HG03520 (cell line): ENCODE measurements at regions not wholly inside any gene's neighbourhood (a gene's known extent, or its start where the extent isn't known, plus 50 kb on each side); places are given as distances from the start of the nearest gene placed in this dataset.

Experiments
- ATAC-seq: cut with Tn5 transposase; IDR thresholded peaks from one replicate; pipeline ENCODE4 v1.9.1; 2021; ENCODE audit warnings: mild to moderate bottlenecking, moderate library complexity; ENCODE audit not compliant: unreplicated experiment

GRCh38 chr18:10371165-10371564, 83.3 kb upstream of the APCDD1 start:
- no peak for ATAC-seq

- ATAC-seq, result no peak
Measured at GRCh38 chr18:10374195-10374594, 80.2 kb upstream of the APCDD1 start.

- no peak for ATAC-seq
Measured at GRCh38 chr18:10374636-10375293, 79.7 kb upstream of the APCDD1 start.

DNA sequence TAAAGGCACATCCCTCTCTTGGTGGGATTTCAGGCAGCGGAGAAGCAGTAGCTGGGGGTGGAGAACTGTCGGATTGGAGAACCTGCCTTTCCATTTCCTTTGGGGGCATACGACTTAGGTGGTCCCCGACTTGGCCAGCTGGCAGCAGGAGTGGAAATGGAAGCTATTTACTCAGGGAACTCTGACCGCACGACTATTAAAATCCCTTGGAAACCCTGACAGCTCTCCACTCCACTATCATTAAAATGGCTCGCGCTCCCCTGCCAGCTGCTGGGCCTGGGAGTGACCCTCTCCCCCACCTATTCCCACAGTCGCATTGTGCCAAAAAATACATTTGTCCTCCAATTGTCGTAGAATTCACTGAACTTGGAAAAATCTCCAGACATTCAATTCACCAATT, 77.7 kb upstream of the APCDD1 start:
- no peak for ATAC-seq

DNA sequence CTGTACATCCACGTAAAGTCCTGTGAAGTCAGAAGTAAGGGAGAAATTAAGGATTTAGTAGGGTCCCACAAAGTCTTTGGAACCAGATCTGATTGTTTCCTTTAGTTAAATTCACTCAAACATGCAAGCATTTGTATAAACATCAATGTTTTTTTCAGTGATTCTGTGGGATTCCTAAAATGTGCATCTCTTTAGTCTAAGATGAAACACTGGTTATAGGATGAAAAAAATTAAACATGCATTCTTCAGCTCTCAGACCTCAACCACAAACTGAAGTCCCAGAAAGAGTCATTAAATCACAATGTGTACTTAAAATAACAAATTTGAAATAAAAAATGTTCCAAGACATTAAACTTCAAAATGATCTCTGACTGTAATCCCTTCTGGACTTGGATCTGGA, 76.5 kb upstream of the APCDD1 start:
- no peak for ATAC-seq

DNA sequence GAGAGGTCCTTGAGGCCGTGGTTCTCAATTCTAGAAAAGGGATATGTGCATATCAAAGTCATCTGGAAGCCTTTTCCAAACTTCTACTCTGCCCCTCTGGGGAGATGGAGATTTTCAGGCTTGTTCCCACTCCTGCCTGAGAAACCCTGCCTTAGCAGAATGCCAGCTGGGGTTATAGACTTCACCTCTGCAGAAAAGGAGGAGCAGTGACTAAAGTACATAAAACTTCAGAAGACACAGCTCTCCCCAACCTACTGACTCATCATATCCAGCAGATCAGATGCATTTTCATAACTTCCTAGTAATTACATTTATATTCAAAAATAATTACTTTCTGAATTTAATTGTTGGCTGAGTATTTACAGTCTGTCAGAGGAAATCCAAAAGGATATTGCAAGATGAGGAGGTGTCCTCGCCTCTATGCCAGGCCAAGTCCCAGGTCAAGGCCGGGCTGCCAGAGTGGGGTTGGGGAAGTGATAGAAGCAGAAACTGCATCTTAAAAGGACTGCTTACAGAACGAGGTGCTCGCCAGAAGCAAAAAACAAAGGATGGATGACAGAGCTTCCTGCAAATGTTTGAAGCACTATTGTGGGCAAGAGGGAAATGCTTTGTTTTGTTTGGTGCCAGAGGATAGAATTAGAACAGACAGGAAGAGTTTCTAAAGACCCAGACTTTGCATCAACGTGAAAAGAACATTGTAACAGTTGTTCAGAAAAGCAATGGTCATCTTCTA, 75.6 kb upstream of the APCDD1 start:
- no peak for ATAC-seq

DNA sequence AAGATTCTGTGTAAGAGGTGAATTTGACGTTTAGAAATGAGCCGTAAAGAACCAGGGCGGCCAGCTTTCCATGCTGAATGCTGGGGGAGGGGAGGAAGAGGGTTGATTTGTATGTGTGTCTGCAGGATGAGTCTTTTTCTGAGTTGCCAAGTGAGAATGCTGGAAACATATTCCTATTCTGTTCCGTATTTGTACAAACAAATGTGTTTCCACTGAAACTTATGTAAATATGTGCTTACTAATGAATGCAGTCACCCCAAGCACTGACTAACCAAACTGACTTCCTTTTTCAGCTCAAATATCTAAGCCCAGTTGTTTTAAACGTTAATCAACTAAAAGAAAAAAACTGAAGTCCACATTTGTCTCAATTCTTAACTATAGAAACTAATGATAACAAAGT, 74.9 kb upstream of the APCDD1 start:
- ATAC-seq, result no peak

GRCh38 chr18:10381516-10381915, 72.9 kb upstream of the APCDD1 start:
- ATAC-seq, result no peak

DNA sequence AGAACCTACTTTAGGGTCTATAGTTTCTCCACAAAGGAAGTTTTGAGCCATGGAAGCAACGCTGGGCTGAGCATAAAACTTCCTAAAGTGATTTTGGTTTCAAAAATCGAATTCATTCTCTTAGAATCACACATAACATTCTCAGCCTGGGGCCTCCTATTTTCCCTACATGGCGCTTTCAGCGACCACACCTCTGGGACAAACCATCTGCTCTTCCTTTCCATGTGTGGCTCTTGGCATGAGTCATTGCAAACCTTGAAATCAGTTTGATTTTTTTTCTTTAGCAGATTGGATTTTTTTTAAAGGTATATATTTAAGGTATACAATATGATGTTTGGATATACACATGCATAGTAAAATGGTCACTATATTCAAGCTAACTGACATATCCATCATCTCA, 72.5 kb upstream of the APCDD1 start:
- no peak for ATAC-seq

DNA sequence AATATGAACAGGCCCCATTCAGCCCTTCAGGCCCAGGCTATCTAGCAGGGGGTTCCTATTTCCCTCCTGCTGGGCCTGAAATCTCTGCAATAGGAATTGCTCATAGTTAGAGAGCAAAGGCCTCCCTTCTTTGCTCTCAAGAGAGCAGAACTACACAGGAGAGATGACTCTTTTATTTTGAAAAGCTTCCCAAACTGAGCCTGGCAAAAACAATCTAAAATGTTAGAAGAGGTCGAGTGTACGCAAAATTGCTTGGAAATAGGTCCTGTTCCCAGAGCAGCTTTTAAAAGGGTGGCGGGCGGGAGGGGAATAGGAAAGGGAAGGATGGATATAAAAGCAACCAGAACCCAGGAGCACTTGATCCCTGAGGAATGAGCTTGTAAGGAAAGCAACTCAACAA, 68.4 kb upstream of the APCDD1 start:
- no peak for ATAC-seq

DNA sequence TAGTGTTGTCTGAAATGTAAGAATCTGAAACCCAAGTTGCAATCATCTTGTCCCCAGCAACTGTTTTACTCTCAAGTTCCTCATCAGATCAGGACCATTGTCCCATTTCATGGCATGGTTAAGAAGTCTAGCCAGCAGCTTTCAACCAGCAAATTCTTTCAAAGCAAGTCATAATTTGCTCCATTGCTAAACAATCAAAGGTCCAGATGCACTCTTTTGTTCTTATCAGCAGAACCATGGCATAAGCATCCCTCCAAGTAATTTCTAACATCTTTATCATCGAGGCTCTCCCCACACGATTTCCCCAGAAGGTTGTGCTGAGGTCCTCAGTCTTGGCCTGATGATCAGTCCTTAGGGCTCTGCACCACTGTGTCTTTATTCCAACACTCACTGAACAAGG, 67.5 kb upstream of the APCDD1 start:
- ATAC-seq, result no peak

DNA sequence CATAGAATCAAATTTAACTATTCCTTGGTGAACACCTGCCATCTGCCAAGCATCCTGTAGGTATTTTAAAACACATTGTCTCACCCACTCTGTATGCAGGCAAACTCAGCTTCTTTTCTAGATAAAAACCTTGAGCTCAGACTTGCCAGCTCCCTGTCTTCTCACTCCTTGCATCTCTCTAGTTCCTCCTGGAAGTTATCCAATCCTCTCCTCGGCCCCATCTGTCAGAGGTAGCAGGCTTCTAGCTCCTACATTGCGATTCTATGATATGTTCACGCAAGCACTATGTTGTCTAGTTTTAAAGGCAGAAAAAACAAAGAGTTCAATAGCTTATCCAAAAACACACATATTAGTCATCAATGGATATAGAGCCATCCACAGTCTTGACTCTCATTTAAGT, 67.0 kb upstream of the APCDD1 start:
- no peak for ATAC-seq

- ATAC-seq, result no peak
Measured at GRCh38 chr18:10388373-10388772, 66.1 kb upstream of the APCDD1 start.

DNA sequence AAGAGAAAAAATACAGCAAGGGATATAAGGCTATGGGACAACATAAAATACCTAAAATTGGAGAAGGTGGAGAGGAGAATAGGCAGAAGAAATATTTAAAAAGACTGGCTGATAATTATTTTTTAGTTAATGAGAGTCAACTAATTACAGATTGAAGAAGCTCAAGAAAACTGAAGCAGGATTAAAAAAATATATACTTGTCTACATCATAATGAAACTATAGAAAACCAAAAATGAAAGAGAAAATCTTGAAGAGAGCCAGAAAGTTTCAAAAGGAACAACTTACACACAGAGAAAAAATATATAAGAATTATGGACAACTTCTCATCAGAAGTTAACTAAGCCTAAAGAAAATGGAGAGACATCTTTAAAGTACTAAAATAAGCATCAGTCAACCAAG, 62.9 kb upstream of the APCDD1 start:
- peak; percentile 58 for ATAC-seq

DNA sequence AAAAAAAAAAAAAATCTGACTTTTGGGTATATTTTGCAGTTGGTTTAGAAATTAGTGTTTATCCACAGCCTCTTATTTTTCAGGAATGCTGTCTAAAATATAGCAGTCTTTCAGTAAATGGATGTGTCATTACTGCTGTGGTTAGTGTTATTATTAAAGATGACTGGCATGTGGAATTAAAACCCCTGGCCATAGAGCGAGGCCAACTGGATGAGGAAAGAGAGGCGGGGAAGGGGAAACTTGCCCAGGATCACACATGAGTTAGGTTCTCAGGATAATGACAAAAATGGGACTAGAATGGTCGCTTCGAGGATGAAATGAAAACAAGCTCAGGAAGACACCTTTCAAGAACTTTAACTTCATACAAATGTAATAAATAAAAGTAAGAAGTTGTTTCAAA, 57.4 kb upstream of the APCDD1 start:
- no peak for ATAC-seq

- ATAC-seq, result no peak
Measured at GRCh38 chr18:10398571-10398970, 55.9 kb upstream of the APCDD1 start.

DNA sequence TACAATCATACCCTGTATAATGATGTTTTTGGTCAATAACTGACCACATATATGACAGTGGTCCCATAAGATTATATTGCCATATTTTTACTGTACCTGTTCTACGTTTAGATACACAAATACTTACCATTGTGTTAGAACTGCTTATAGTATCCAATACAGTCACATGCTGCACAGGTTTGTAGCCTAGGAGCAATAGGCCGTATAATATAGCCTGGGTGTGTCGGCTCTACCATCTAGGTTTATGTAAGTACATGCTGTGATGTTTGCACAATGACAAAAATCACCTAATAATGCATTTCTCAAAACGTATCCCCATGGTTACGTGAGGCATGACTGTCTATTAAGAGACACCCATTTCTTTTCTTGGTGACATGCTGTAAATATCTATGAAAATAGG, 55.0 kb upstream of the APCDD1 start:
- no peak for ATAC-seq

DNA sequence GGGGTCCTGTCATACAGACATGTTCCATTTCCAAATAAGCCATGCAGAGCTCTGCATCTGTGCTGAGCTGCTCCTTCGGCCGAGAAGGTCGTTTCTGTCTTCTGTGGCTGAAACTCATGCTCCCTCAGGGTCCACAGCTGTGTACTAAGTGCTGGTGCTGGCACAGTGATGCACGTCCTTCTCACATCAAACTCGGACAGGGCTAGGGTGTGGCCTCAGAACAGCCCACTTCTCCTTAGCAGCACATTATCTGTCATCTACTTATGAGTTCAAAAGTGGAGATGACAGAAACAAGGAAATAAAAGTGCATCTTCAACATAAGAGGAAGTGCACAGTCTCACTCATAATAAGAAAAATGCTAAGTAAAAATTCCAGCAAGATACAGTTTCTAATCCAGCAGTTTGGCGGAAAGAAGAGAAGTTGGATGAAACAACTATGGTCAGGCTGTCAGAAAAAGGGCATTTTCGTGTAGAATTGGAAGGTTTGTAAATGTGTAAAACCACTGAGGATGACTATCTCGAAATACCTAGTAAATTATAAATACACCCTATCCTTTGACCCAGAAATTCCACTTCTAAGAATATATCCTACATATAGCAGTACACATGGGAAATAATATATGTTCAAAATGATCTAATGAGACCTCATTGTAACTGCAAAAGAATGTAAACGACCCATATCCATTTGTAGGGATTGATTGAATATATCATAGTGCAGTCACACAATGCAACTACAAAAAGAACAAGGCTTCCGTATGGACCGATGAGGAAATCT, 53.7 kb upstream of the APCDD1 start:
- no peak for ATAC-seq

- ATAC-seq, result no peak
Measured at GRCh38 chr18:10401521-10401920, 52.9 kb upstream of the APCDD1 start.

DNA sequence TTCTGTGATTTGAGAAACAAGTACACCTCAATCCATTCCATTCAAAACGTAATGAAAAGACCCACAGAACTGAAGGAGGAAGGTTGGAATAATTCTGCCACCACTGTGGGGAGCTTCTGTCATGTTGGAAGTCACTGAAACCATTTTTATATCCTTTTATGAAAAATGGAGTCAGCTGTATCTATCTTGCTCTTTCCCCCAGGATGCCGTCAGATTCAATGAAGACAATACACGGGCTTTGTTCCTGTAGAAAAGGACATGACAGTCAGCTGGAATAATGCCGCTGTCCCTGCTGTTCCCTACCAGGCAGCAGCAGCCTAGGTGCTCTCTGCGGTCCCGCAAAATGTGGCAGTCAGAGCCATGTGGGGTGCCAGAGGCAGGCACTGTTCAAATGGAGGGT, 52.5 kb upstream of the APCDD1 start:
- ATAC-seq, result no peak

GRCh38 chr18:10402871-10403559, 51.4 kb upstream of the APCDD1 start:
- ATAC-seq, result no peak
